NCI-H345 (cell line): ENCODE measurements at regions not wholly inside any gene's neighbourhood (a gene's known extent, or its start where the extent isn't known, plus 50 kb on each side); places are given as distances from the start of the nearest gene placed in this dataset.

Experiments used
- DNase-seq: peaks from one replicate; lab custom pipeline; 2025; lab: John Stamatoyannopoulos, UW

DNA sequence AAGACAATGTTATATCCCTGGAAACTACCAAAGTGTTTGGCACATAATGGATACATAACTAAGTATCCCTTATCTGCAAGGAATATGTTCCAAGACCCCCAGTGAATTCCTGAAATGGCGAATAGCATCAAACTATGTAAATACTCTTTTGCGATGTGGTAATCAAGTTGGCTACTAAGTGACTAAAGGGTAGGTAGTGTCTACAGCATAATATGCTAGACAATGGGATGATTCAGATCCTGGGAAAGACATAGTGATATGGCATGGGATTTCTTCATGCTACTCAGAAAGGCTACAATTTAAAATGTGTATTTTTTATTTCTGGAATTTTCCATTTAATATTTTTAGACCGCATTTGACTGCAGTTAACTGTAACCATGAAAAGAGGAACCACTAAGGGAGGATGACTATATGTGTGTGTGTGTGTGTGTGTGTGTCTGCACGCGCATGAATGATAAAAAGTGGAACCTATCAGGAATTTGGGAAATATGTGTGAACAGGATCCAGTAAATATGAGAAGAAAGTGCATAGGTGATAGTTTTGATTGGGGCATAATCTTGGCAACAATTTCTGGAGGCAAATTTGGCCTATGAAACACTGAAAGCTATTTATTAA, 1899.9 kb downstream of the NCAM2 start:
- DNase-seq: no peak

DNA sequence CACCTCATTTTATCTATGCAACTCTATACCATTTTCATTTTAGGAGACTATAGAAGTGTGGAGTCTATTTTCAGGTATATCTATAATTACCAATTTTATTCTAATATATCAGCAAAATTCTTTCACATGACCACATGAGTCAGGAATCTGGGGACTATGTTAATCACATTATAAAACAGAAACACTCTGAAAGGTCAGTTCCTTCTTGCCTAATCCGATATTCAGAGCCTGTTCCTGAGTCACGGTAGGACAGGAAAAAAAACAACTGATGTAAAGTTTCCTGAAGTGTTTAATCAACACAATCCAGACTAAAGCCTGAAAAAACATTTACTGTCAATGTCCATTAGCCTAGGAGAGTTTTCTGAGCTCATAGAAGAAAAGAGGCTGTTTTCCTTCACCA, 1902.3 kb downstream of the NCAM2 start:
- no peak for DNase-seq

DNA sequence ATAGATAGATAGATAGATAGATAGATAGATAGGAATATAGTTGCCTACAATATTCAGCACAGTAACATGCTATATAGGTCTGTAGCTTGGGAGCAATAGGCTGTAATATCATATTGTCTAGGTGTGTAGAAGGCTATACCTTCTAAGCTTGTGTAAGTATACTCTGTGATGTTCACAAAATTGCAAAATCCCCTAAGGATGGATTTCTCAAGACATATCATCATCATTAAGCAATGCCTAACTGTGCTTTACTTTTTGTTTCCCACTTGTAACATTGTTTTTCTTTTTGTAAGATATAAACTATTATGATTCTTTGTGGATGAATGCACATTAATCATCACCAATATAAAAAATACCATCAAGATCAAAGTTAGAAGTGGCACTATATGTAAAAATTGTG, 1905.6 kb downstream of the NCAM2 start:
- no peak for DNase-seq

DNA sequence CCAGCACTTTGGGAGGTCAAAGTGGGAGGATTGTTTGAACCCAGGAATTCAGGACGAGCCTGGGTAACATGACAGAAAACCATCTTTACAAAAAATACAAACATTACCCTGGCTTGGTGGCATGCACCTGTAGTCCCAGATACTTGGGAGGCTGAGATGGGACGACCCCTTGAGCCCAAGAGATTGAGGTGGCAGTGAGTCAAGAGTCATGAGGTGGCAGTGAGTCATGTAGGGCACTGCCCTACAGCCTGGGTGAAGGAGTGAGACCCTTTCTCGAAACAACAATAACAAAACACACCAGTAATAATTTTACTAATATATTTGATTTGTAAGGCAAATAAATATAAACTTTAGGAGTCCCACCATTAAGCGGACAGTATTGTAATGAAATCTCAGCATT, 1906.2 kb downstream of the NCAM2 start:
- DNase-seq: no peak

DNA sequence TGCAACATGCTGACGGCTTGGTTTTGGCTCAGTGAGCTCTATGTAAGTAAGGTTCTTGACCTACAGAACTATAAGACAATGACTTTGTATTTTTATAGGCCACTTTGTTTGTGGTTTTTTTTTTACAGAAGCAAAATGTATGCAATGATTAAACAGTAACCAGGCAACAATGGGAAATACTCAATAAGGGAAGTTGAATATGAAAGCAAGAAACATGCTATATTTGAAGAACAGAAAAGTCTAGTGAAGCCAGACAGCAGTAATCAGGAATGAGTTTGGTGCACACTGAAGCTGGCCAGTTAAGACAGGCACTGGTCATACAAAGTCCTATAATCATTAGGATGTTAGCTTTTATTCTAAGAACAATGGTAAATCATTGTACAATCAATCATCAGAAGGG, 1926.8 kb downstream of the NCAM2 start:
- DNase-seq: no peak

DNA sequence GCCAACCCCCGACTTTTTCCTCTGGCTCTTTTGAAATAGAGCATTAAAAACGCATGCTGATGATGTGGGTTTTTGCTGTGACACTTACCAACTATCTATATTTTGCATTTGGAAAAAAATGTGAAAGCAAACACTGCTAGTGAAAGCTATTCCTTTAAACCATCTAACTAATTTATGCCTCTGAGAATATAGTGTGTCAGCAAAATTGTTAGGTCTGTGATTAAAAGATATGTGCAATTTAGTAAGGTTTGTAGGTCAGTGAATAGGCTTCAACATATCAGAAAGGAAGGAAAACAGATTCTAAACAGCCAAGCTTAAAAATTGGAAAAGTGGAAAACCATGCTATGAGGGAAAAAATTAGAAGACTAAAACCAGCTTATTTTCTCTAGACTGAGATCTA, 1929.3 kb downstream of the NCAM2 start:
- DNase-seq: no peak

DNA sequence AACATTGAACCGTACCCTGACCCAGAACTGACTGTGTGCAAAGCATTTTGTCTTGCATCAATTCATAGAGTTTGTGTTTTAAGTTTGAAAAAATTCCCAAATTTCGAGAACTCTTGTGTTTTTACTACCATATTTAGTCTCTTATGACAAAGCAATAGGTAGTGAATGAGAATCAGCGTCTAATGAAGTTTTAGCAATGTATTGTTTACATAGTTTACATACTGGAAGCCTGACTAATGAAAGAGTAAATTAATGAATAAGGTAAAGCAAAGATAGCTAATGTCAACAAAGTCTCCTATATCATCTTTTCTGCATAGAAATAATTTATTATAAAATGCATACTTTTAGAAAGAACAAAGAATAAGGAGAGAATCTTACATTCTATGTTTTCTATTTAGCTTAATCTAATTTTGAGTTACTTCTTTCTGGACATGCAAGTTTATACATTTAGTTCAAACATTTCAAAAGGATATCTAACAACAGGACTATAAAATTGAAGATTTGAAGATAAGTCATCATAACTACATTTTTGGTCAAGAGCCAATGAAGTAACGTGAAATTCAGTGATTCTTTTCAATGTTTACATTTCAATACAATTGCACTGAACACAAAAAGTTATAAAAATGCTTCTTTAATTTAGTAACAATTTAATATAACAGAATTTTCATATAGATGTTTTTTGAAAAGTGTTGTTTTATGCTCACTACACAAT, 1943.7 kb downstream of the NCAM2 start:
- DNase-seq: no peak

DNA sequence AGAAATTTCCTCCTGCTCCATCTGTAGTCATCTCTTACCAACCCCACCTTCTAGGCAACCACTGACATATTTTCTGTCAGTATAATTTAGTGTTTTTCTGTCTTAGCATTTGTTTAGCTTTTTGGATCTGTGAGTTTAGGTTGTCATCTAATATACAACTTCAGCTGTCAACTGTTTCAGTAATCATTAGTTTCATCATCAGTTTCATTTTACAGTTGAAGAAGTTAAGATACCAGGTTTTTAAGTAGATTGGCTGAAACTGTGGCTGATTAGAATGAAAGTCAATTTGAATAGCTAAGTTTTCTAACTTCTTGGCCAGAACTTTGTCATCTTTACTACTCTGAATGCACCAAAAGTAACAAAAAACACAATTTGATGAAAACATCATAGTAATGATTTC, 1957.3 kb downstream of the NCAM2 start:
- DNase-seq: no peak

DNA sequence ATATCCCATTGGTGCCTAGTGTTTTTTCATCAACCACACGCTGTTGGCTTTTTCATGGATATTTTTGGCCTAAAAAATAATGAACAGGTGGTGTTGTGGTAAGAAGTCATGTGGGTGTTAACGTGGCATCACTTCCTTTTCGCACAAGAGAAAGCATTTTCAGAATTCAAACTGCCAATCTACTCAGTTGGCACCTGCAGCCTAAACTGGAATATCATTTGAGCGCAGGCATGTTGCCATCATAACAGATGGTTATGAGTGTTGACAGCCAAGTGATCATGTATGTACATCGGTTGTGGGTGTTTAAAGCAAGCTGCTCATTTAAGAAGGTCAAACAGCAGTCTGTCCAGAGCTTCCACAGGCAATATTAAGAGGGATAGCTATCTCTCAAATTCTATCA, 1963.0 kb downstream of the NCAM2 start:
- DNase-seq: no peak

DNA sequence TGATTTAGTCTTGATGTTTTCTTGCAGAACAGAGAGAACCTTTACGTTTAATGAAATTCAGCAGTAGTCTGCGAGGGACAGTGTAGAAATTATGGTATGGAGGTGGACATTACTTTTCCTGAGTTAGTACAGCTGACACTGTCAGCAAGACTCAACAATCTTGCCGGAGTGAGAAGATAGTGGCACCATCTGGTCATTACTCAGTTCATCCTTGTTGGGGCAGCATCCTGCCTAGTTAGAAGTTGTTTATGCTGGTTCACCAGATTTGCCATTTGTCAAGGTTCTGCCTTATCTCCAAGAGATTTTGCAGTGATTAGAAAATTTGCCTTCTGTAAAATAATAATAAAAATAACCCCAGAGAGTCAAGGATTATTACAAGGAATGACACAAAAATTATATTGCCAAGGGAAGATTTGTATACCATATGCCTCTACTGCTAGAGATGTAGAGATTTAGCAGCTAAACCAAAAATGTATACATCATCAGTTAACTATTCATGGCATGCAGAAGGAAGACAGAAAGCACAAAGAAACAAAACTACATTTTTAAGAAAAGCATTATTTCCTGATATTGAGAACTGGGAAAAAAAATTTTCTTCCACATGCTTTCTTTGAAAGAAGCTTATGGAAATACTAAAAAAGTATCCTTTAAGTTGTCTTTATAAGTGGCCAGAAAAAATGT, 1967.4 kb downstream of the NCAM2 start:
- no peak for DNase-seq

DNA sequence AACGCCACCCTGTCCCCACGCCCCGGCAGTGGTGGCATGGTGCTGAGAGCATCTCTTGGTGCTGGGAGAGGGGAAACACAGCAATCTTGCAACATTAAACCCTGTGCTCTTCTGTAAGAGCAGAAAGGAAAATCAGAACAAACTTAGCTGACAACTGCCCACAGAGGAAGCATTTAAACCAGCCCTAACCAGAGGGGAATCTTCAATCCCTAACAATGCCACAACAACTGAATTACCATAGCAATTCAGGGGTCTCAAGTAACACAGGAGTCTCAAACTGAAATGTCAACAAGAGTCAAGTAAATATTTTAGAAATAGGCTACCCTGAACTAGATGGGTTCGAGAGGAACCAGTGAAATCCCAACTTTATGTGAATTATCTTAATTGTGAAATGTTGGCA, 1983.6 kb downstream of the NCAM2 start:
- DNase-seq: no peak

DNA sequence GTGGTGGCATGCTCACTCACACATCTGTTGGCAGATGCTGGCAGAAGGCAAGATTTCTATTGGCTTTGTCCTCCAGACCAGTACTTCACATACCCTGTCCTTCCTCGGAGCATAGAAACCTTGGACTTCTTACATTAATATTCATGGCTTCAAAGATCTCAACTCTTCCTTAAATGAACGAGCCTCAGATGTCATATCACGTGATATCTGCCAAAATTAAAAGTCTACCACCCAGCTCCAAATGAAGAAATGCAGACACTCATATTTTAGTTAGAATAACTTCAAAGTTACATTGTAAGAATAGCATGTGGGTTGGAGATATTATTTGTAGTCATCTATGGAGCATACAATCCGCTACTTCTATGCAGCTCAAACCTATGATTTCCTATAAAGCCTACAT, 1994.9 kb downstream of the NCAM2 start:
- DNase-seq: no peak

DNA sequence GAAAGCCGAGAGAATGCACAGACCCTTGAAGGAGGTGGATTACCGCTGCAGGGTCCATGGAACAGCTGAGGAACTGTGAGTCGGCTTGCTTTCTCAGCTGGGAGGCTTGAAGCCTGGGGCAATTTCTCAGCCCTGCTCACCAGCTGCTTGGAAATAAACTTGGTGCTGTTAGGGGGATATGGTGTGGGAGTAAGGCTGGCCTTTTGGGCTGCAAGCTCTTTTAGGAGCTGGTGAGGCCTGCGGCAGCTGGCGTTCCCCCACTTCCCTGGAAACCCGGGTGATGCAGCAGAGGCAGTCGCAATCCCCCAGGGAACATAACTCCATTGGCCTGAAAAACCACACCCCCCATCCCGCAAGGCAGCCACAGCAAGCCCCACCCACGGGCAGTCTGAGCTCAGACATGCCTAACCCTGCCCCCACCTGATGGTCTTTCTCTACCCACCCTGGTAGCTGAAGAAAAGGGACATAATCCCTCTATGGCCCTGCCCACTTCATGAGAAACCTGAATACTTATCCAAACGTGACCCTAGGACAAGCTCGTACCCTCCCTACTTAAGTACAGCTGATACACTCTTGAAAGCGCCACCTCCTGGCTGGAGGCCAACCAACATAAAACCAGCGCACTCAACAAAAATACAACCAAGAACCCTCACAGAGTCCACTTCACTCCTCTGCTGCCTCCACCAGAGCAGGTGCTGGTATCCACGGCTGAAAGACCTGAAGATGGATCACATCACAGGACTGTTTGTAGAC, 1995.8 kb downstream of the NCAM2 start:
- peak; percentile 18 for DNase-seq

DNA sequence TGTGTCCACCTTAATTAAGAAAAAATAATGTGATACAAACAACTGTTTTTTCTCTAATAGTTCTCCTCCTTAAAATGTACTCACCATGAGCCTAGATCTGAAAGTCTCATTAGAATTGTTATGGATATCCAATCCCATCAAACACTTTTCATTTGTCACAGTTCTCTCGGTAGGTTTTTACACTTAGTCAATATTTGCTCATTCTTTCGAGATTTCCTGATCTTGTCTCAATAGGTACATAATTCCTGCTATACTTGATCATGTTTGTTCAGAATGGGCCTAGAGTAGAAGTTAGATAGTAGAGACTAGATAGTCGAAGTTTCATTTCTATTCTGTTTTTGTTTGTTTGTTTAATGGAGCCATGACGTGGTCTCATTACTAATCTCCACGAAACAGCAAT, 2005.7 kb downstream of the NCAM2 start:
- no peak for DNase-seq

DNA sequence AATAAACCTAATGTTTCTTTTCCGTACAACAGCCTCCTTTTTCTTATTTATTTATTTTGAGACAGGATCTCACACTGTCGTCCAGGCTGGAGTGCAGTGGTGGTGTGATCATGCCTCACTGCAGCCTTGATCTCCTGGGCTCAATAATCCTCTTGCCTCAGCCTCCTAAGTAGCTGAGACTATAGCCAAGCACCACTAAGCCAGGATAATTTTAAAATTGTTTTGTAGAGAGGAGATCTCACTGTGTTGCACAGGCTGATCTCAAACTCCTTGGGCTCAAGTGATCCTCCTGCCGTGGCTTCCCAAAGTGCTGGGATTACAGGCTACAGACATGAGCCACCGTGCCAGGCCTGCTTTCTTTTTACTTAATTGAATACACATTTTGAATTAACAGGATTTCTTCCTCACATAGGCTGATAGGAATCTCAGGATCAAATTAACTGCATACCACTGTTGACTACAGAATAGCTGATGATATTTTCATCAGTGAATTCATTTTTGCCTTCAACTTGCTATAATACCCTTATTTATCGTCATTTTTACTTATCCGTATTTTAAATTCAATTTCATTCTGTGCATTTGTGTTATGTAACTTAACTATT, 2010.5 kb downstream of the NCAM2 start:
- no peak for DNase-seq

DNA sequence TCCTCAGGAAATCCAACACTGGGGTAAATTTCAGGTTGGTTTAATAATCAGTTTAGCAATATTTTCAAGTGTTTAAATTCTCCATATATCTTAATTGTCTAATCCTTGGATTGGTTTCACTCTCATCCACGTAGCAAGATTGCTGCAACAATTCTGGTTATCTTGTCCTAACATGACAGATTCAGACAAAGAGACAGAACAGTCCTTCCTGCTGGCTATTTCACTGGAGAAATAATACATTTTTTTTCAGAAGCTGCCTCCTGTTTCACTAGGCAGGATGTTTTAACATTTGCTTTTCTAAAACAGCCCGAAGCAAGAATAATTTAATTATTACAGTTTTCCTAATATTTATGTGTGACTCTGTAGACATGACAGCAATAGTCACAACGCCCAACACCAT, 2011.2 kb downstream of the NCAM2 start:
- DNase-seq: no peak

DNA sequence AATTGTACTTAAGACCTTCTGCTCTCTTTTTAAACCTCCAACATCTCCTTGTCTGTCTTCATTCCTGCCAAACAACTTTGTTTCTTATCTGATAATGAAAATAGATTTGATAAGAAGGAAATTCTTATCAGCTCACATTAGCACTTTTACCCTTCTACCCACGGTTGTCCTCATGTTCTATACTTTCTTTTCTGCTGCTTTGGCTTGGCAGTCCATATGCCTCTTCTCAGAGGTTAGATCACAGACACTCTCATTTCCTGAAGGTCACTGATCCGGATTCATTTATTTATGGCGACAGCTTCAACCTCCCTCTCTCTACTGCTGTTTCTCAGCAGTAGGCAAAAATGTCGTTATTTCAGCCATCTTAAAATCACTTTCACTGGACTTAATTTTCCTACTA, 2015.8 kb downstream of the NCAM2 start:
- DNase-seq: no peak

DNA sequence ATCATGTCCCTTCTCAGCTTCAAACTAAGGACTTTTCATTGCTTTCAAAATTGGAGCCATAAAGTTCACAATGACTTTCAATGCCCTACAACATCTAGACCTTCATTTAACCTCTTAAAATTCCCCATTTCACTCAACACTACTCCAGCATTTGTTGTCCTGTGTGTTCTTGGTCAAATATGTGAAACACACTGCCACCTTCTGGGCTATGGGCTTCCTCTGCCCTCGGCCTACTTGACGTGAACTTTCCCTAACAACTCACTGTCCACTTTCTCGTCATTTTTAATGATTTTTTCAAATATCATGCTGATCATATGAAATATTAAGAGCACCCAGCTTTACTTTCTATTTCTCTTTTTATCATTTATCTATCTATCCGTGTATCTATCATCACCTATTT, 2018.4 kb downstream of the NCAM2 start:
- DNase-seq: no peak

DNA sequence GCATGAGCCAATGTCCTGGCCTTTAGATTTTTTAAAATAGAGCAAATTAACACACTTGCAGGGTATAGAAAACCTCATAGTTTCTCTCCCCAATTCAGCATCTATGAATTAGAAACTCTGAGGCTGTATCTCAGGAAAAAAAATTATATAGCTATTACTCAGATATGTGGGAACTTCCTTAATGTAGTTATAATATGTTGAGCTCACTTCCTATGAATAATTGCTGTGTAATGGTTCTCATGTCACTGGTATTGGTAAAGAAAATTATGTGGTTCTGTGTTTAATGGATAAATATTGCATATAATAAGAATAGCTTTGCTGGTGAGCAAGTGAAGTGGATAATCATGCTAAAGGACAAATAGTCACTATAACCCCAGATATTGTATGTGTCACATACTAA, 2019.8 kb downstream of the NCAM2 start:
- DNase-seq: no peak

DNA sequence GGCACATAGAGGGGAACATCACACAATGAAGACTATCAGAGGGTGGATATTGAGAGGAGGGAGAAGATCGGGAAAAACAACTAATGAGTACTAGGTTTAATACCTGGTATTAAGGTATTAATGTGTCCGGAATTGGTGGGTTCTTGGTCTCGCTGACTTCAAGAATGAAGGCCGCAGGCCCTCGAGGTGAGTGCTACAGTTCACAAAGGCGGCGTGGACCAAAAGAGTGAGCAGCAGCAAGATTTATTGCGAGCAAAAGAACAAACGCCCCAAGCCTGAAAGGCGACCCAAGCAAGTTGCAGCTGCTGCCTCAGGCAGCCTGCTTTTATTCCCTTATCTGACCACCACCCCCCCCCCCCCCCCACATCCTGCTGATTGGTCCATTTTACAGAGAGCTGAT, 2022.8 kb downstream of the NCAM2 start:
- no peak for DNase-seq

DNA sequence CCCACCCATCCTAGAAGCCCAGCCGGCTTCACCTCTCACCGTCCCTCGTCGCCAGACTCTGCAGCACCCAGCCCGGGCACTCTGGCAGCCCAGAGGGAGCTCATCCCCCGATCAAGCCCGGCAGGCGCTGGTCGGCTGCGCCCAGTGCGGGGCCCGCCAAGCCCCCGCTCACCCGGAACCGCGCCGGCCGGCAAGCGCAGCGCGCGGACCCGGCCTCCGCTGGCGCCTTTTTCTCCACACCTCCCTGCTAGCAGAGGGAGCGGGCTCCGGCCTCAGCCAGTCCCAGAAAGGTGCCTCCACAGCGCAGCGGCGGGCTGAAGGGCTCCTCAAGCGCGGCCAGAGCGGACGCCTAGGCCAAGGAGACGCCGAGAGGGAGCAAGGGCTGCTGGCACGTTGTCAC, 2023.3 kb downstream of the NCAM2 start:
- DNase-seq: no peak

DNA sequence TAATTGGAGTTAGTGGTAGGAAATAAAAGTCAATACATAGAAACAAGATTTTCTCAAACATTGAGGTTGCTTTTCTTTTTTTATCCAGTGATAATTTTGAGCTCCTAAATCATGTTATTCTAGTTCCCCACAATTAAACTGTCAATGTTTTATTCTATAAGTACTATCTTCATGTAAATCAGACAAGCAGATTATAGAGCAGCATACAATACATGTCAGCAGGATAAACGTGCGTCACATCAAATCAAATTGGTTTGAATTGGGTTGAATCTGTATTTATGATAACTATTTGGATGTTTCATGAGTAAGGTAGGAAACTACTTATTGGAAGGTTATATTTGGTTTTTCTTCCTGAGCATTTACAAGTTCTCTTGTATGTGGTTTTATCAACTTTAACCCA, 2028.7 kb downstream of the NCAM2 start:
- no peak for DNase-seq

DNA sequence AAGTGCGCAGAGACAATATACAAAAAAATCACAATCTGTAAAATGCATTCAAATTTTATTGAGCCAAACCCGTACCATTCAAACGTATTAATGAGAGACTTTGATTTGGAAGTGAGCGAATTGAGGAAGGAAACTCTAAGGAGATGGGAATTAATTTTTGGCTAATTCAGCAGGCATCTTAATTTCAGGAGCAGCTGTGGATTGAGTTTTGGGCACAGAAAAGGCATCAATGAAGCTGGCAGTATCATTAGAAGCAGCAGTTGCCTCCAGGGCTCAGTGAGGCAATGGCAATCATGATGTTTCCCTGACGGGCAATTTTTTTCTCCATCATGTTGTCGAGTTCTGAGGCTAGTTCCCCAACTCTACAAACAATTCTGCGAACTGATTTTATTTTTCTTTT, 2041.6 kb downstream of the NCAM2 start:
- no peak for DNase-seq
